HFF-Myc (cell line): ENCODE measurements at regions not wholly inside any gene's neighbourhood (a gene's known extent, or its start where the extent isn't known, plus 50 kb on each side); places are given as distances from the start of the nearest gene placed in this dataset.
"Not testable (repeated sequence)": the region's sequence is repeated elsewhere in the genome, so short reads cannot be mapped to it uniquely, and the experiment has no call there.

Source experiments
- DNase-seq: peaks from one replicate; pipeline ENCODE4 v3.0.0-alpha.2; 2011; ENCODE audit warnings: low read depth; ENCODE audit errors: extremely low read depth
- H3K4me3 ChIP-seq: replicated peaks from 2 replicates; pipeline ENCODE4 v1.5.1; 2011; ENCODE audit warnings: low read depth, mild to moderate bottlenecking, control low read depth, low read length
- CTCF ChIP-seq: IDR thresholded peaks from 2 replicates; pipeline ENCODE4 v1.5.1; 2012; ENCODE audit warnings: mild to moderate bottlenecking, low read depth, low read length, control low read depth; ENCODE audit errors: missing control alignments

GRCh38 chr4:189861101-189861500, 79.6 kb upstream of the FRG1 start:
- no peak overlapping the region for H3K4me3 ChIP-seq
- no peak for TF ChIP-seq CTCF
- no peak for DNase-seq

- no peak for TF ChIP-seq CTCF
- DNase-seq, result no peak
- no peak overlapping the region for H3K4me3 ChIP-seq
Measured at GRCh38 chr4:189869236-189869635, 71.4 kb upstream of the FRG1 start.

- DNase-seq, result no peak
- no peak overlapping the region for H3K4me3 ChIP-seq
- no peak for TF ChIP-seq CTCF
Measured at GRCh38 chr4:189870511-189871234, 70.0 kb upstream of the FRG1 start.

GRCh38 chr4:189874591-189874990, 66.1 kb upstream of the FRG1 start:
- TF ChIP-seq CTCF, result no peak
- no peak for DNase-seq
- no peak overlapping the region for H3K4me3 ChIP-seq

- not testable (repeated sequence) for DNase-seq, H3K4me3 ChIP-seq
Measured at GRCh38 chr4:189881190-189881589, 59.5 kb upstream of the FRG1 start.

- not testable (repeated sequence) for DNase-seq, H3K4me3 ChIP-seq
Measured at GRCh38 chr4:189888407-189888806, 52.3 kb upstream of the FRG1 start.
